Neural cell (in vitro differentiated cells): ENCODE measurements at regions not wholly inside any gene's neighbourhood (a gene's known extent, or its start where the extent isn't known, plus 50 kb on each side); places are given as distances from the start of the nearest gene placed in this dataset.

Experiments used
- H2AFZ ChIP-seq: fragments of 200-600, 300-800 bp; sonication (generic), shearing (Covaris generic); 2 replicates; pipeline ENCODE4 v1.6.0; 2014; ENCODE audit warnings: low read depth, mild to moderate bottlenecking, antibody characterized with exemption, low read length, moderate library complexity
- H3F3A ChIP-seq: fragments of 200-600 bp; shearing (Covaris generic); 2 replicates; pipeline ENCODE4 v1.6.1; 2016; ENCODE audit warnings: mild to moderate bottlenecking, moderate library complexity, mixed read lengths, antibody characterized with exemption, low read length; ENCODE audit not compliant: insufficient read depth, poor library complexity, severe bottlenecking
- H3K27ac ChIP-seq: fragments of 200-600, 300-800 bp; sonication (generic), shearing (Covaris generic); 2 replicates; pipeline ENCODE4 v1.5.1; 2014; ENCODE audit warnings: mild to moderate bottlenecking, low read length, moderate library complexity
- H3K27me3 ChIP-seq: fragments of 300-800, 200-600 bp; sonication (generic), shearing (Covaris generic); 2 replicates; pipeline ENCODE4 v1.6.0; 2014; ENCODE audit warnings: mild to moderate bottlenecking, low read depth, low read length, moderate library complexity; ENCODE audit not compliant: insufficient read depth
- H3K36me3 ChIP-seq: fragments of 300-800, 200-600 bp; sonication (generic), shearing (Covaris generic); 2 replicates; pipeline ENCODE4 v1.5.1; 2014; ENCODE audit warnings: mild to moderate bottlenecking, antibody characterized with exemption, low read length, moderate library complexity; ENCODE audit not compliant: insufficient read depth
- H3K4me2 ChIP-seq: fragments of 300-800, 200-600 bp; sonication (generic), shearing (Covaris generic); 2 replicates; pipeline ENCODE4 v1.6.0; 2014; ENCODE audit warnings: mild to moderate bottlenecking, low read length
- H3K4me3 ChIP-seq: fragments of 300-800, 200-600 bp; sonication (generic), shearing (Covaris generic); 2 replicates; pipeline ENCODE4 v1.5.1; 2014; ENCODE audit warnings: mild to moderate bottlenecking, low read length, moderate library complexity
- H3K79me2 ChIP-seq: fragments of 200-600 bp; shearing (Covaris generic); replicated peaks from 2 replicates; pipeline ENCODE4 v1.6.0; 2014; ENCODE audit warnings: mild to moderate bottlenecking, low read length, moderate library complexity; ENCODE audit not compliant: insufficient read depth
- H3K9ac ChIP-seq: fragments of 300-800, 200-600 bp; sonication (generic), shearing (Covaris generic); 2 replicates; pipeline ENCODE4 v1.6.1; 2016; ENCODE audit warnings: mild to moderate bottlenecking, low read length, mixed read lengths
- H3K9me2 ChIP-seq: fragments of 200-600 bp; shearing (Covaris generic); 2 replicates; pipeline ENCODE4 v1.6.1; 2016; ENCODE audit warnings: mild to moderate bottlenecking, low read length, mixed read lengths; ENCODE audit not compliant: insufficient read depth
- H3K9me3 ChIP-seq: fragments of 200-600, 300-800 bp; sonication (generic), shearing (Covaris generic); 2 replicates; pipeline ENCODE4 v1.6.1; 2016; ENCODE audit warnings: mild to moderate bottlenecking, mixed run types, low read length, moderate library complexity, mixed read lengths
- H4K20me1 ChIP-seq: fragments of 200-600 bp; shearing (Covaris generic); 2 replicates; pipeline ENCODE4 v1.6.1; 2016; ENCODE audit warnings: mild to moderate bottlenecking, mixed run types; ENCODE audit not compliant: insufficient read depth
- EP300 ChIP-seq: fragments of 450-650 bp; conservative IDR thresholded peaks from 2 replicates; pipeline ENCODE4 v1.6.1; 2014; ENCODE audit warnings: antibody characterized with exemption, mild to moderate bottlenecking, moderate library complexity; ENCODE audit not compliant: poor library complexity, severe bottlenecking
- EZH2 ChIP-seq: fragments of 200-600, 300-800 bp; shearing (Covaris generic), sonication (generic); IDR thresholded peaks from 2 replicates; pipeline ENCODE4 v1.6.1; 2014; ENCODE audit warnings: antibody characterized with exemption, low read length, borderline replicate concordance, mild to moderate bottlenecking; ENCODE audit not compliant: insufficient read depth, poor library complexity, severe bottlenecking
- MXI1 ChIP-seq: fragments of 450-650 bp; conservative IDR thresholded peaks from 2 replicates; pipeline ENCODE4 v1.6.1; 2014; ENCODE audit warnings: antibody characterized with exemption, mild to moderate bottlenecking; ENCODE audit not compliant: poor library complexity, severe bottlenecking
- POLR2AphosphoS5 ChIP-seq: IDR thresholded peaks from 2 replicates; pipeline ENCODE4 v1.6.1; 2012
- RAD21 ChIP-seq: fragments of 450-650 bp; conservative IDR thresholded peaks from 2 replicates; pipeline ENCODE4 v1.6.1; 2014; ENCODE audit warnings: antibody characterized with exemption, mild to moderate bottlenecking, moderate library complexity
- SMC3 ChIP-seq: fragments of 450-650 bp; conservative IDR thresholded peaks from 2 replicates; pipeline ENCODE4 v1.6.1; 2014; ENCODE audit warnings: antibody characterized with exemption, mild to moderate bottlenecking, moderate library complexity; ENCODE audit not compliant: poor library complexity
- TAF1 ChIP-seq: IDR thresholded peaks from 2 replicates; pipeline ENCODE4 v1.6.1; 2012; ENCODE audit warnings: low read depth
- TF ChIP-seq, protein P1 (sequence below): IDR thresholded peaks from 2 replicates; pipeline ENCODE4 v1.6.1; 2012; ENCODE audit warnings: borderline replicate concordance
- TF ChIP-seq, protein P2 (sequence below): fragments of 450-650 bp; IDR thresholded peaks from 2 replicates; pipeline ENCODE4 v1.5.1; 2014; ENCODE audit warnings: antibody characterized with exemption, mild to moderate bottlenecking, moderate library complexity; ENCODE audit not compliant: poor library complexity, severe bottlenecking

DNA sequence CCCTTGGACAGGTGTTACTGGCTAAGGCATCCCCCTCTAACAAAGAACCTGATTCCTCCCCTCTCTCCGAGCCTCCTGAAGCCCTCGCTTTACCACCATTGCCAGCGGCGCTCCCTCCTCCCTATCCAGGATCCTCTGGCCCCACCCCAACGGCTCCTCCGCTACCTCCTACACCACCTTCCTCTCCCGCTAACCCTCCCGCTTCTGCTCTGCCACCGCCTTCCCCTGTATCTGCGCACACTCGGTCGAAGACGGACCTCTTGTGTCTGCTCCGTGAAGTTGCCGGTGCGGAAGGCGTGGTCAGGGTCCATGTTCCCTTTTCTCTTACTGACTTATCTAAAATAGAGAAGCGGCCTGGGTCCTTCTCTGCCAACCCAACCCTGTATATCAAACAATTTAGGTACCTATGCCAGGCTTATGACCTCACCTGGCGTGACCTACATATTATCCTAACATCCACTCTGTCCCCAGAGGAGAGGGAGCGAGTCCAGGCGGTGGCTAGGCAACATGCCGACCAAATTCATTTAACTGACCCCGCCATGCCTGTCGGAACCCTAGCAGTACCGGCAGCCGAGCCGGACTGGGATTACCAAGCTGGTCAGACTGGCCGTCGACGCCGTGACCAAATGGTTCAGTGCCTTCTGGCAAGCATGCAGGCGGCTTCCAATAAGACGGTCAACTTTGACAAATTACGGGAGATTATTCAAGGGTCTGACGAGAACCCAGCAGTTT is 958.9 kb downstream of the RPA4 start:
- no peaks in the 10 kb centered on the region for H3K9me3 ChIP-seq
- no peaks in the 10 kb centered on the region for H3K36me3 ChIP-seq
- H3K9me2 ChIP-seq: no peaks in the 10 kb centered on the region
- no peak for TF ChIP-seq RAD21
- TF ChIP-seq, protein P1, sequence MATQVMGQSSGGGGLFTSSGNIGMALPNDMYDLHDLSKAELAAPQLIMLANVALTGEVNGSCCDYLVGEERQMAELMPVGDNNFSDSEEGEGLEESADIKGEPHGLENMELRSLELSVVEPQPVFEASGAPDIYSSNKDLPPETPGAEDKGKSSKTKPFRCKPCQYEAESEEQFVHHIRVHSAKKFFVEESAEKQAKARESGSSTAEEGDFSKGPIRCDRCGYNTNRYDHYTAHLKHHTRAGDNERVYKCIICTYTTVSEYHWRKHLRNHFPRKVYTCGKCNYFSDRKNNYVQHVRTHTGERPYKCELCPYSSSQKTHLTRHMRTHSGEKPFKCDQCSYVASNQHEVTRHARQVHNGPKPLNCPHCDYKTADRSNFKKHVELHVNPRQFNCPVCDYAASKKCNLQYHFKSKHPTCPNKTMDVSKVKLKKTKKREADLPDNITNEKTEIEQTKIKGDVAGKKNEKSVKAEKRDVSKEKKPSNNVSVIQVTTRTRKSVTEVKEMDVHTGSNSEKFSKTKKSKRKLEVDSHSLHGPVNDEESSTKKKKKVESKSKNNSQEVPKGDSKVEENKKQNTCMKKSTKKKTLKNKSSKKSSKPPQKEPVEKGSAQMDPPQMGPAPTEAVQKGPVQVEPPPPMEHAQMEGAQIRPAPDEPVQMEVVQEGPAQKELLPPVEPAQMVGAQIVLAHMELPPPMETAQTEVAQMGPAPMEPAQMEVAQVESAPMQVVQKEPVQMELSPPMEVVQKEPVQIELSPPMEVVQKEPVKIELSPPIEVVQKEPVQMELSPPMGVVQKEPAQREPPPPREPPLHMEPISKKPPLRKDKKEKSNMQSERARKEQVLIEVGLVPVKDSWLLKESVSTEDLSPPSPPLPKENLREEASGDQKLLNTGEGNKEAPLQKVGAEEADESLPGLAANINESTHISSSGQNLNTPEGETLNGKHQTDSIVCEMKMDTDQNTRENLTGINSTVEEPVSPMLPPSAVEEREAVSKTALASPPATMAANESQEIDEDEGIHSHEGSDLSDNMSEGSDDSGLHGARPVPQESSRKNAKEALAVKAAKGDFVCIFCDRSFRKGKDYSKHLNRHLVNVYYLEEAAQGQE: no peak
- no peak for TF ChIP-seq EZH2
- no peak for TF ChIP-seq SMC3
- TF ChIP-seq, protein P2, sequence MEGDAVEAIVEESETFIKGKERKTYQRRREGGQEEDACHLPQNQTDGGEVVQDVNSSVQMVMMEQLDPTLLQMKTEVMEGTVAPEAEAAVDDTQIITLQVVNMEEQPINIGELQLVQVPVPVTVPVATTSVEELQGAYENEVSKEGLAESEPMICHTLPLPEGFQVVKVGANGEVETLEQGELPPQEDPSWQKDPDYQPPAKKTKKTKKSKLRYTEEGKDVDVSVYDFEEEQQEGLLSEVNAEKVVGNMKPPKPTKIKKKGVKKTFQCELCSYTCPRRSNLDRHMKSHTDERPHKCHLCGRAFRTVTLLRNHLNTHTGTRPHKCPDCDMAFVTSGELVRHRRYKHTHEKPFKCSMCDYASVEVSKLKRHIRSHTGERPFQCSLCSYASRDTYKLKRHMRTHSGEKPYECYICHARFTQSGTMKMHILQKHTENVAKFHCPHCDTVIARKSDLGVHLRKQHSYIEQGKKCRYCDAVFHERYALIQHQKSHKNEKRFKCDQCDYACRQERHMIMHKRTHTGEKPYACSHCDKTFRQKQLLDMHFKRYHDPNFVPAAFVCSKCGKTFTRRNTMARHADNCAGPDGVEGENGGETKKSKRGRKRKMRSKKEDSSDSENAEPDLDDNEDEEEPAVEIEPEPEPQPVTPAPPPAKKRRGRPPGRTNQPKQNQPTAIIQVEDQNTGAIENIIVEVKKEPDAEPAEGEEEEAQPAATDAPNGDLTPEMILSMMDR: no peak
- H3K79me2 ChIP-seq: no peaks in the 10 kb centered on the region
- H4K20me1 ChIP-seq: no peaks in the 10 kb centered on the region
- H3K27me3 ChIP-seq: no peaks in the 10 kb centered on the region
- H3F3A ChIP-seq: no peaks in the 10 kb centered on the region
- H3K27ac ChIP-seq: no peak overlapping the region
- no peak overlapping the region for H3K4me2 ChIP-seq
- no peak overlapping the region for H3K4me3 ChIP-seq
- H3K9ac ChIP-seq: no peak overlapping the region
- H2AFZ ChIP-seq: no peak overlapping the region

DNA sequence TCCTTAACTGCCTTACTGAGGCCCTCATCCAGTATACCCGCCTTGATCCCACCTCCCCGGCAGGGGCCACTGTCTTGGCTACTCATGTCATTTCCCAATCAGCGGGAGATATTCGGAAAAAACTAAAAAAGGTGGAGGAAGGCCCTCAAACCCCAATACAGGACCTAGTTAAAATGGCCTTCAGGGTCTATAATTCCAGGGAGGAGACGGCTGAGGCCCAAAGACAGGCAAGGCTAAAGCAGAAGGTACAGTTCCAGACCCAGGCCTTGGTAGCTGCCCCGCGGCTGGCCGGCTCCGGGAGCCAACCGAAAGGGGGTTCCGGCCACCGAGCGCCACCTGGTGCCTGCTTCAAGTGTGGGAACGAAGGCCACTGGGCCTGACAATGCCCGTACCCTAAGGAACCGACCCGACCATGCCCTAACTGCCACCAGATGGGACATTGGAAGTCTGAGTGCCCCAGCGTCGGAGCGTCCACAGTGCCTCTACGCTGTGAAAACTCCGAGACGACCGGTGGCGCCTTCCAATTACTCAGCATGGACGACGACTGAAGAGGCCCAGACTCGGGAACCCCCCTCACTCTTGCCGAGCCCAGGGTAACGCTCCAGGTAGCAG is 959.6 kb downstream of the RPA4 start:
- no peak for TF ChIP-seq MXI1
- TF ChIP-seq RAD21: no peak
- no peak for TF ChIP-seq EZH2
- TF ChIP-seq, protein P2: no peak
- TF ChIP-seq POLR2AphosphoS5: no peak
- no peak for TF ChIP-seq EP300
- no peak for TF ChIP-seq TAF1
- no peak for TF ChIP-seq SMC3
- TF ChIP-seq, protein P1: no peak
- H3K27me3 ChIP-seq: no peaks in the 10 kb centered on the region
- no peaks in the 10 kb centered on the region for H3K79me2 ChIP-seq
- H4K20me1 ChIP-seq: no peaks in the 10 kb centered on the region
- no peaks in the 10 kb centered on the region for H3F3A ChIP-seq
- H3K9ac ChIP-seq: no peak overlapping the region
- no peak overlapping the region for H3K4me2 ChIP-seq
- no peaks in the 10 kb centered on the region for H3K9me2 ChIP-seq
- H3K9me3 ChIP-seq: no peaks in the 10 kb centered on the region
- H2AFZ ChIP-seq: no peak overlapping the region
- H3K4me3 ChIP-seq: no peak overlapping the region
- no peaks in the 10 kb centered on the region for H3K36me3 ChIP-seq
- H3K27ac ChIP-seq: no peak overlapping the region
